ENCODE measurements at regions not wholly inside any gene's neighbourhood (a gene's known extent, or its start where the extent isn't known, plus 50 kb on each side); places are given as distances from the start of the nearest gene placed in this dataset.
"Not testable (repeated sequence)": the region's sequence is repeated elsewhere in the genome, so short reads cannot be mapped to it uniquely, and the experiment has no call there.

DNA sequence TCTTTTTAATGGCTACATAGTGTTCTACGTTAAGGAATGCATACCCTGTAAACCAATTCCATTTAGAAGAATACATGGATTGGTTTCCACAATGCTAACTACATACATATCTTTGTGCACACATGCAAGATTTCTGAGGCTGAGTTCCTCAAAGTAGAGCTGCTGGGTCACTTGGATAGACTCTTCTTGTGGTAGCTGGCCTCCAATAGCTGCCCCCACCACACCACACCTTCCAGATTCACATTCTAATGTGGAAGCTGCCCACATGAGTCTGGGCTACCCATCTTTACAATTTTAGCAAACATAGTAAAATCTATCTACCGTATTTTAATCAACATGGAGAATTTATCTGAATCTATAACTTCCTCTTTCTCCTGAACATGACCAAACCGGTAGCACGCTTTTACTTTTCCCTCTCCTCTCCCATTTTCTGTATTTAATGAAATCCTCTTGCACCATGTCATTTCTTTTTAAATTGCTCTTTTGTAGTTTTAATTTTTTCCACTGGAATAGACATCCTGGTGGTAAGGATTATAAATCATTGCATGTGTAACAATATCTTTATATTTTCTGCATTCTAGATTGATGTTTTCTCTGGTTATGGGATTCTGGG is 74.7 kb upstream of the CITED2 start:
- TF ChIP-seq CTCF (IDR thresholded peaks at IDR 0.05; ENCODE audit: borderline replicate concordance, control extremely low read depth, extremely low read depth, insufficient read depth, missing control alignments), result no peak
- in situ Hi-C loops (cut with MboI; ENCODE audit: low sequenced_read_pairs, unreplicated experiment), result no loop called here

DNA sequence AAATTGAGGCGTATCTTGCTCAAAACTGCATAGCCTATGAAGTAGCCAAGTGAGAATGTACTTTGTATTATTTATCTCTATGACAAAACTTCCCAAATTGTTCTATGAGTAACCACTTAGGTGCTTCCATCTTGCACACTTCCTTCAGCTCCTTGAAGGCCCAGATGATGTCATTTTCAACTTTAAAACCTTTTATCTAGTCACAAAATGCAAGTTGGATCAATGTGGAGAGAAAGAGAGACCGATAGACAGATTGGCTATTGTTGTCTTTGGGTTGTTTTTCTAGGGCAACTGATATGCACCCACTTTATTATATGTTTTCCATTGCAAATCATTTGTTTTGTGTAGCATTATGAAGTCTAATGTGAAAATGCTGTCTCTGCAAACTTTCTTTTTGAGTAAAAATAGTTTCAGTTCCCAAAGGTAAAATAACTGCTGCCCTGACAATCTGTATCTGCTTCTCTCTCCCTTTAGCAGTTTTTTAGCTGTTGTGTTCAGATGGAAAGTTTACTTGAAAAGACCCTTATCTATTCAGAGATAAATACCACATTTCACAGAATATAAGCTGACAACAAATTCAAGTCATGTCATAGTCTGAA is 73.7 kb upstream of the CITED2 start:
- DNase-seq (ENCODE audit: low spot score), result peak; percentile 41
- in situ Hi-C loops (cut with MboI; ENCODE audit: low sequenced_read_pairs, unreplicated experiment), result no loop called here

More for the DNA sequence above, 74.7 kb upstream of the CITED2 start:
- DNase-seq (ENCODE audit: low spot score), result no peak

DNA sequence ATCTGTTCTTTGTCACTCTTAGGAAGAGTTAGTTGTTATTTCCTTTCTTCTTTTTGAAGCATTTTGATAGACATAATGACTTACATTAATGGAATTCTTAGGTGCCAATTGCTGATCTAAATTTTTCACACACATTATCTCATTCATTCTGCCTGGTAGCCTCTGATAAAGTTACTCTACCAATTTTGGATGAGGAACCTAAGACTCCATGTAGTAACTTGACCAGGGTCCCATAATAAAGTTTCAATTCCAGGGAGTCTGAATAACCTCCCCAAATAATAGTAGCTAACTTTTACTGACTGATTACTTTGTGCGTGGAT is 73.2 kb upstream of the CITED2 start:
- no peak for DNase-seq (ENCODE audit: low spot score)
- no peak for TF ChIP-seq CTCF (IDR thresholded peaks at IDR 0.05; ENCODE audit: borderline replicate concordance, control extremely low read depth, extremely low read depth, insufficient read depth, missing control alignments)
- in situ Hi-C loops (cut with MboI; ENCODE audit: low sequenced_read_pairs, unreplicated experiment), result no loop called here

More for the DNA sequence above, 73.7 kb upstream of the CITED2 start:
- no peak for TF ChIP-seq CTCF (IDR thresholded peaks at IDR 0.05; ENCODE audit: borderline replicate concordance, control extremely low read depth, extremely low read depth, insufficient read depth, missing control alignments)

DNA sequence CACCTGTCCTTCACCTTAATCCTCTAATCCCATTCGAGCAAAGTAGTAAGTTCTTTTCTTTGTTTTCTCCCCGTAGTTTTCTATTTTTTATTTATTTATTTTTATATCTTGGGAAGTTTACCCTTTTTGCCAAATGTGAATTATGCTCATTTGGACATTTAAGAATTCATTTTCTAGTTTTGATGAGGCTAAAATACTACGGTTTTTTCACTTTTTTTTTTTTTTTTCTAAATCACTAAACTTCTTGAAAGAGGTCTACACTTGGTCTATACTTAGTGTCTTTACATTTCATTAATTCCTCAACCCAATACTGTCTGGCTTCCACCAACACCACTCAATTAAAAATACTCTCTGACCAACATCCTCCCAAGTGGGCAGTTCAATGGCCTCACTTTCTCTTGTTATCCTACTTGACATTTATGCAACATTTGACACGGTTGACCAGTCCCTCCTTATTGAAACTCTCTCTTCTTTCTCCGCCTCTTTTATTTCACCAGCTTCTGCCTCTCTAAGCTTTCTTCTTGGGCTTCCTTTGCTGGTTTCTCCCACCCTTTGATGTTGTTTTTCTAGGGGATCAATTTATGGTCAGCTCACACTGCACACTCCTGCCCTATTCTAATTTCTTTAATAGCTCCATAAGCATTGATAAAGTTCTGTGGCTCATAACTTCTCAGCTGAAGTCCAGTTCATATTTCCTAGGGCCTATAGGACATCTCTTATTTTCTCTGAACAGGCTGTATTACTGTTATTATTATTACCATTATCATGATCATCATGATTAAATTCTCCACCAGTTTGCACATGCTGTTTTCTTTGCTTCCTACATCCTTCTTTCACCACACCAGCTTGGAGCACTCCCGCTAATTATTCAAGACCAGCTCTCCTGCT is 72.6 kb upstream of the CITED2 start:
- TF ChIP-seq CTCF (IDR thresholded peaks at IDR 0.05; ENCODE audit: borderline replicate concordance, control extremely low read depth, extremely low read depth, insufficient read depth, missing control alignments), result no peak
- in situ Hi-C loops (cut with MboI; ENCODE audit: low sequenced_read_pairs, unreplicated experiment), result no loop called here
- no peak for DNase-seq (ENCODE audit: low spot score)

- no peak for TF ChIP-seq CTCF (IDR thresholded peaks at IDR 0.05; ENCODE audit: borderline replicate concordance, control extremely low read depth, extremely low read depth, insufficient read depth, missing control alignments)
- DNase-seq (ENCODE audit: low spot score), result no peak
- in situ Hi-C loops (cut with MboI; ENCODE audit: low sequenced_read_pairs, unreplicated experiment), result no loop called here
Observed at GRCh38 chr6:139446138-139446715, 71.8 kb upstream of the CITED2 start.

- DNase-seq (ENCODE audit: low spot score); in situ Hi-C loops (cut with MboI; ENCODE audit: low sequenced_read_pairs, unreplicated experiment): not testable (repeated sequence)
Observed at GRCh38 chr6:139444273-139444787, 69.9 kb upstream of the CITED2 start.
